ENCODE measurements at regions not wholly inside any gene's neighbourhood (a gene's known extent, or its start where the extent isn't known, plus 50 kb on each side); places are given as distances from the start of the nearest gene placed in this dataset.

DNA sequence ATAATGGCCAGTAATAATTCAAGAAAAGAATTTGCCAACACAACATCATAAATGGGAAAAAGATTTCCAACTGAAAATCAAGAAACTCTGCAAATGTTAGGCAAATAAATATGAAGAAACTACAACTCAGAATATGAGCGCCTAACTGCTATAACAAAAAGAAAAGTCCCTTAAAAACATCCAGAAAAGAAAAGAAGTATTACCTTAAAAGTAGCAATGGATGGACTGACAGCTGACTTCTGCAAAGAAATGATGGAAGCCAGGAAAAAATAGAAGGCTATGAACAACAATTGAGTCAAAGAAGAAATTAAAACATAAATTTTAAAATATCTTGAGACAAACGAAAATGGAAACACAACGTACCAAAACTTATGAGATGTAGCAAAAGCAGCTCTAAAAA, 482.3 kb upstream of the ZNF507 start:
- no peak overlapping the region for H2BK12ac ChIP-seq (ENCODE audit: low read depth, low read length)
- FAIRE-seq = no peak
- H3K14ac ChIP-seq (ENCODE audit: insufficient read length) = no peak overlapping the region
- H4K8ac ChIP-seq (ENCODE audit: extremely low read depth, insufficient read depth, low read length) = no peak overlapping the region
- H2AK5ac ChIP-seq (ENCODE audit: low read depth, low read length) = no peak overlapping the region
- no peak for DNase-seq (ENCODE audit: low read depth in 1 of 2, low spot score in 2 of 2)
- no peak overlapping the region for H3K23ac ChIP-seq (ENCODE audit: insufficient read length)
- H3K9me3 ChIP-seq (ENCODE audit: insufficient read depth in 2 of 2, low read depth in 1 of 2, low read length in 1 of 2) = peaks cover 14 to 17% of the 10 kb centered on the region in 2 experiments
- H3K4me2 ChIP-seq (ENCODE audit: insufficient read depth in 1 of 2, low read depth in 2 of 2, low read length in 2 of 2) = no peak overlapping the region
- no peaks in the 10 kb centered on the region for H3K4me1 ChIP-seq (replicated peaks in 1 of 4; ENCODE audit: control insufficient read depth in 3 of 4, insufficient read depth in 4 of 4, low read length in 3 of 4)
- H3K9ac ChIP-seq (replicated peaks in 1 of 4; ENCODE audit: extremely low read depth in 1 of 4, low read depth in 3 of 4, low read length in 3 of 4) = no peak overlapping the region
- H3K23me2 ChIP-seq (ENCODE audit: low read depth, low read length) = no peaks in the 10 kb centered on the region
- H4K20me1 ChIP-seq (replicated peaks in 1 of 2; ENCODE audit: control insufficient read depth in 1 of 2, insufficient read depth in 2 of 2, low read length in 2 of 2) = no peaks in the 10 kb centered on the region
- H3K18ac ChIP-seq (ENCODE audit: extremely low read depth, low read length) = no peak overlapping the region
- H2BK120ac ChIP-seq (replicated peaks; ENCODE audit: low read depth, low read length) = no peak overlapping the region
- ChIA-PET CTCF (ENCODE audit: partially characterized antibody) (no interaction called here), POLR2A (ENCODE audit: partially characterized antibody) (no interaction called here)
- H3K56ac ChIP-seq (replicated peaks; ENCODE audit: insufficient read length, low read depth, low read length) = no peak overlapping the region
- no peak overlapping the region for H4K5ac ChIP-seq (ENCODE audit: insufficient read length, low read depth, low read length)
- no peak overlapping the region for H3K4ac ChIP-seq (replicated peaks; ENCODE audit: insufficient read length, low read depth, low read length)
- no peaks in the 10 kb centered on the region for H3K36me3 ChIP-seq (ENCODE audit: control insufficient read depth in 2 of 4, insufficient read depth in 4 of 4, low read length in 3 of 4)
- no peaks in the 10 kb centered on the region for H3K27me3 ChIP-seq (replicated peaks in 1 of 4; ENCODE audit: control insufficient read depth in 3 of 4, extremely low read depth in 1 of 4, insufficient read depth in 3 of 4, low read length in 3 of 4)
- no peak overlapping the region for H2BK15ac ChIP-seq (ENCODE audit: low read length)
- no peak overlapping the region for H2AFZ ChIP-seq (ENCODE audit: low read length)
- H2BK5ac ChIP-seq (ENCODE audit: low read depth, low read length) = no peak overlapping the region
- 93% methylated on average over 3 of the region's 3 CpGs; no CpG with 5 or more reads in 1 of the 2 experiments for whole genome bisulfite sequencing, 2 experiments (ENCODE audit: extremely low coverage in 1 of 2, insufficient coverage in 1 of 2, insufficient read length in 1 of 2, insufficient replicate concordance in 2 of 2, low coverage in 1 of 2, low lambda C conversion rate in 2 of 2, missing lambda C conversion rate in 1 of 2)
- no peaks in the 10 kb centered on the region for H3K79me1 ChIP-seq (ENCODE audit: low read depth, low read length)
- no peaks in the 10 kb centered on the region for H3K79me2 ChIP-seq (ENCODE audit: control insufficient read depth in 1 of 2, insufficient read depth in 2 of 2, low read length in 2 of 2)
- no peak overlapping the region for H4K91ac ChIP-seq (replicated peaks; ENCODE audit: insufficient read length, low read length)
- H3K27ac ChIP-seq (ENCODE audit: low read depth, low read length) = no peak overlapping the region
- no peak overlapping the region for H2BK20ac ChIP-seq (ENCODE audit: low read length)
- H3K4me3 ChIP-seq (ENCODE audit: extremely low read depth in 1 of 4, insufficient read depth in 2 of 4, low read depth in 3 of 4, low read length in 4 of 4) = no peak overlapping the region
- TF ChIP-seq SP2 (IDR thresholded peaks at IDR 0.05; ENCODE audit: low read length) = no peak
- TF ChIP-seq TAF7 (optimal IDR thresholded peaks at IDR 0.05; ENCODE audit: borderline replicate concordance, low read depth, low read length) = no peak
- no peak for TF ChIP-seq RBBP5 (IDR thresholded peaks at IDR 0.05; ENCODE audit: borderline replicate concordance, low read depth, low read length)
- no peak for TF ChIP-seq TEAD4 (IDR thresholded peaks at IDR 0.05; ENCODE audit: low read depth, low read length)
- no peak for TF ChIP-seq NRF1 (IDR thresholded peaks at IDR 0.05; ENCODE audit: low read depth, low read length)
- no peak for TF ChIP-seq HDAC6 (IDR thresholded peaks at IDR 0.05; ENCODE audit: low read depth, low read length)
- TF ChIP-seq SUZ12 (IDR thresholded peaks at IDR 0.05; ENCODE audit: low read length) = no peak
- TF ChIP-seq, protein P1, sequence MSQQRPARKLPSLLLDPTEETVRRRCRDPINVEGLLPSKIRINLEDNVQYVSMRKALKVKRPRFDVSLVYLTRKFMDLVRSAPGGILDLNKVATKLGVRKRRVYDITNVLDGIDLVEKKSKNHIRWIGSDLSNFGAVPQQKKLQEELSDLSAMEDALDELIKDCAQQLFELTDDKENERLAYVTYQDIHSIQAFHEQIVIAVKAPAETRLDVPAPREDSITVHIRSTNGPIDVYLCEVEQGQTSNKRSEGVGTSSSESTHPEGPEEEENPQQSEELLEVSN (IDR thresholded peaks at IDR 0.05) = no peak
- TF ChIP-seq CREB1 (IDR thresholded peaks at IDR 0.05) = no peak
- no peak for TF ChIP-seq KDM1A (IDR thresholded peaks at IDR 0.05; ENCODE audit: borderline replicate concordance, low read length)
- no peak for TF ChIP-seq HDAC2 (IDR thresholded peaks at IDR 0.05; ENCODE audit: borderline replicate concordance in 1 of 2, low read depth in 2 of 2, low read length in 2 of 2)
- TF ChIP-seq GABPA (IDR thresholded peaks at IDR 0.05; ENCODE audit: borderline replicate concordance, insufficient read depth, low read length) = no peak
- no peak for TF ChIP-seq RFX5 (IDR thresholded peaks at IDR 0.05; ENCODE audit: borderline replicate concordance, low read depth, low read length)
- no peak for TF ChIP-seq SRF (IDR thresholded peaks at IDR 0.05; ENCODE audit: low read depth, low read length)
- TF ChIP-seq YY1 (IDR thresholded peaks at IDR 0.05; ENCODE audit: low read depth, low read length) = no peak
- TF ChIP-seq POLR2AphosphoS5 (IDR thresholded peaks at IDR 0.05; ENCODE audit: low read depth, low read length) = no peak
